BE2C (cell line): ENCODE measurements at regions not wholly inside any gene's neighbourhood (a gene's known extent, or its start where the extent isn't known, plus 50 kb on each side); places are given as distances from the start of the nearest gene placed in this dataset.

Experiments used
- DNase-seq: peaks from one replicate; pipeline ENCODE4 v3.0.0-alpha.2; 2020
- H3K27me3 ChIP-seq: fragments of 250-450 bp; sonication (Bioruptor Pico); 2 replicates; pipeline ENCODE4 v1.5.1; 2020; ENCODE audit warnings: mild to moderate bottlenecking
- H3K36me3 ChIP-seq: fragments of 250-450 bp; sonication (Bioruptor Pico); 2 replicates; pipeline ENCODE4 v1.5.1; 2020; ENCODE audit warnings: mild to moderate bottlenecking
- H3K4me1 ChIP-seq: fragments of 250-450 bp; sonication (Bioruptor Pico); 2 replicates; pipeline ENCODE4 v1.5.1; 2020
- H3K4me3 ChIP-seq: 2 replicates; pipeline ENCODE4 v1.5.1; 2011; ENCODE audit warnings: low read depth, low read length
- H3K9me3 ChIP-seq: fragments of 250-450 bp; sonication (Bioruptor Pico); 2 replicates; pipeline ENCODE4 v1.5.1; 2020
- CTCF ChIP-seq: IDR thresholded peaks from 2 replicates; pipeline ENCODE4 v1.5.1; 2012; ENCODE audit warnings: mild to moderate bottlenecking, low read depth, low read length

- DNase-seq: peak; percentile 86
- peaks cover 11% of the 10 kb centered on the region for H3K4me1 ChIP-seq
- no peaks in the 10 kb centered on the region for H3K36me3 ChIP-seq
- H3K27me3 ChIP-seq: peaks cover 22% of the 10 kb centered on the region
- peak; percentile 67 for TF ChIP-seq CTCF
- peak overlapping the region; percentile 63 for H3K4me3 ChIP-seq
- H3K9me3 ChIP-seq: no peaks in the 10 kb centered on the region
These were observed 297.1 kb upstream of the NFE2L3 start for GRCh38 chr7:25854608-25855497.

GRCh38 chr7:25855854-25856782 is 295.9 kb upstream of the NFE2L3 start:
- no peaks in the 10 kb centered on the region for H3K36me3 ChIP-seq
- H3K4me3 ChIP-seq: peak overlapping the region; percentile 63
- TF ChIP-seq CTCF: no peak
- no peaks in the 10 kb centered on the region for H3K9me3 ChIP-seq
- peak; percentile 48 for DNase-seq
- H3K4me1 ChIP-seq: peaks cover 11% of the 10 kb centered on the region
- H3K27me3 ChIP-seq: peaks cover 35% of the 10 kb centered on the region

- no peaks in the 10 kb centered on the region for H3K36me3 ChIP-seq
- no peak for DNase-seq
- H3K4me1 ChIP-seq: peaks cover 7% of the 10 kb centered on the region
- H3K27me3 ChIP-seq: peaks cover 42% of the 10 kb centered on the region
- H3K4me3 ChIP-seq: peak overlapping the region; percentile 63
- H3K9me3 ChIP-seq: no peaks in the 10 kb centered on the region
- no peak for TF ChIP-seq CTCF
These were observed 294.5 kb upstream of the NFE2L3 start for GRCh38 chr7:25857376-25858067.

- no peak for TF ChIP-seq CTCF
- Histone ChIP-seq H3K4me1 (peaks cover 7% of the 10 kb centered on the region), H3K36me3 (no peaks in the 10 kb centered on the region), H3K9me3 (no peaks in the 10 kb centered on the region), H3K4me3 (no peak overlapping the region), H3K27me3 (peaks cover 46% of the 10 kb centered on the region)
- no peak for DNase-seq
These were observed 293.8 kb upstream of the NFE2L3 start for GRCh38 chr7:25858200-25858524.

GRCh38 chr7:25858525-25859411 is 293.2 kb upstream of the NFE2L3 start:
- Histone ChIP-seq H3K36me3 (no peaks in the 10 kb centered on the region), H3K4me3 (no peak overlapping the region), H3K27me3 (peaks cover 52% of the 10 kb centered on the region), H3K9me3 (no peaks in the 10 kb centered on the region), H3K4me1 (peaks cover 7% of the 10 kb centered on the region)
- TF ChIP-seq CTCF: no peak
- no peak for DNase-seq
